ENCODE measurements at regions not wholly inside any gene's neighbourhood (a gene's known extent, or its start where the extent isn't known, plus 50 kb on each side); places are given as distances from the start of the nearest gene placed in this dataset.

- DNase-seq (ENCODE audit: low read depth, low spot score) = no peak
Observed at GRCh38 chr12:58064666-58065065, 123.3 kb downstream of the ATP23 start.

GRCh38 chr12:58066296-58066695, 124.9 kb downstream of the ATP23 start:
- in situ Hi-C loops (cut with HindIII; ENCODE audit: low pct_unique_long_range_greater_than_20kb, low sequenced_read_pairs) = no loop called here
- DNase-seq (ENCODE audit: low read depth, low spot score) = no peak

More at GRCh38 chr12:58064666-58065065, 123.3 kb downstream of the ATP23 start:
- in situ Hi-C loops (cut with HindIII; ENCODE audit: low pct_unique_long_range_greater_than_20kb, low sequenced_read_pairs) = no loop called here

- DNase-seq (ENCODE audit: low read depth, low spot score) = no peak
- in situ Hi-C loops (cut with HindIII; ENCODE audit: low pct_unique_long_range_greater_than_20kb, low sequenced_read_pairs) = no loop called here
Observed at GRCh38 chr12:58067610-58068387, 126.4 kb downstream of the ATP23 start.

GRCh38 chr12:58068706-58069105, 127.3 kb downstream of the ATP23 start:
- DNase-seq (ENCODE audit: low read depth, low spot score) = no peak
- in situ Hi-C loops (cut with HindIII; ENCODE audit: low pct_unique_long_range_greater_than_20kb, low sequenced_read_pairs) = no loop called here

- no peak for DNase-seq (ENCODE audit: low read depth, low spot score)
- in situ Hi-C loops (cut with HindIII; ENCODE audit: low pct_unique_long_range_greater_than_20kb, low sequenced_read_pairs) = no loop called here
Observed at GRCh38 chr12:58069268-58069963, 128.0 kb downstream of the ATP23 start.

- in situ Hi-C loops (cut with HindIII; ENCODE audit: low pct_unique_long_range_greater_than_20kb, low sequenced_read_pairs) = no loop called here
- DNase-seq (ENCODE audit: low read depth, low spot score) = no peak
Observed at GRCh38 chr12:58071994-58072393, 130.6 kb downstream of the ATP23 start.

- in situ Hi-C loops (cut with HindIII; ENCODE audit: low pct_unique_long_range_greater_than_20kb, low sequenced_read_pairs) = no loop called here
- no peak for DNase-seq (ENCODE audit: low read depth, low spot score)
Observed at GRCh38 chr12:58074259-58074658, 132.9 kb downstream of the ATP23 start.

GRCh38 chr12:58079806-58080205, 138.4 kb downstream of the ATP23 start:
- in situ Hi-C loops (cut with HindIII; ENCODE audit: low pct_unique_long_range_greater_than_20kb, low sequenced_read_pairs) = no loop called here

GRCh38 chr12:58081488-58081887, 140.1 kb downstream of the ATP23 start:
- no peak for DNase-seq (ENCODE audit: low read depth, low spot score)
- in situ Hi-C loops (cut with HindIII; ENCODE audit: low pct_unique_long_range_greater_than_20kb, low sequenced_read_pairs) = no loop called here

More at GRCh38 chr12:58079806-58080205, 138.4 kb downstream of the ATP23 start:
- DNase-seq (ENCODE audit: low read depth, low spot score) = no peak

- DNase-seq (ENCODE audit: low read depth, low spot score) = no peak
- in situ Hi-C loops (cut with HindIII; ENCODE audit: low pct_unique_long_range_greater_than_20kb, low sequenced_read_pairs) = no loop called here
Observed at GRCh38 chr12:58082996-58083395, 141.6 kb downstream of the ATP23 start.

GRCh38 chr12:58086006-58086405, 144.6 kb downstream of the ATP23 start:
- in situ Hi-C loops (cut with HindIII; ENCODE audit: low pct_unique_long_range_greater_than_20kb, low sequenced_read_pairs) = no loop called here
- no peak for DNase-seq (ENCODE audit: low read depth, low spot score)

GRCh38 chr12:58086930-58087329, 145.6 kb downstream of the ATP23 start:
- in situ Hi-C loops (cut with HindIII; ENCODE audit: low pct_unique_long_range_greater_than_20kb, low sequenced_read_pairs) = no loop called here
- DNase-seq (ENCODE audit: low read depth, low spot score) = no peak

GRCh38 chr12:58087423-58088127, 146.2 kb downstream of the ATP23 start:
- in situ Hi-C loops (cut with HindIII; ENCODE audit: low pct_unique_long_range_greater_than_20kb, low sequenced_read_pairs) = no loop called here
- peak; percentile 24 for DNase-seq (ENCODE audit: low read depth, low spot score)

- no peak for DNase-seq (ENCODE audit: low read depth, low spot score)
- in situ Hi-C loops (cut with HindIII; ENCODE audit: low pct_unique_long_range_greater_than_20kb, low sequenced_read_pairs) = no loop called here
Observed at GRCh38 chr12:58089588-58089987, 148.2 kb downstream of the ATP23 start.

GRCh38 chr12:58090685-58091084, 149.3 kb downstream of the ATP23 start:
- in situ Hi-C loops (cut with HindIII; ENCODE audit: low pct_unique_long_range_greater_than_20kb, low sequenced_read_pairs) = no loop called here
- no peak for DNase-seq (ENCODE audit: low read depth, low spot score)

- no peak for DNase-seq (ENCODE audit: low read depth, low spot score)
- in situ Hi-C loops (cut with HindIII; ENCODE audit: low pct_unique_long_range_greater_than_20kb, low sequenced_read_pairs) = no loop called here
Observed at GRCh38 chr12:58095002-58095401, 153.6 kb downstream of the ATP23 start.

GRCh38 chr12:58097741-58098140, 156.4 kb downstream of the ATP23 start:
- no peak for DNase-seq (ENCODE audit: low read depth, low spot score)
- in situ Hi-C loops (cut with HindIII; ENCODE audit: low pct_unique_long_range_greater_than_20kb, low sequenced_read_pairs) = no loop called here

GRCh38 chr12:58099476-58099875, 158.1 kb downstream of the ATP23 start:
- in situ Hi-C loops (cut with HindIII; ENCODE audit: low pct_unique_long_range_greater_than_20kb, low sequenced_read_pairs) = no loop called here
- no peak for DNase-seq (ENCODE audit: low read depth, low spot score)
